Spleen (tissue), 11 donors: ENCODE measurements at regions not wholly inside any gene's neighbourhood (a gene's known extent, or its start where the extent isn't known, plus 50 kb on each side); places are given as distances from the start of the nearest gene placed in this dataset.

Experiments
- DNase-seq: peaks from one replicate; pipeline ENCODE4 v3.0.0-alpha.2; 2020
- H3K27ac ChIP-seq, 8 donors: fragments of 200-600 bp; sonication (generic) in 7 of 8; 1 replicate in 4 of 8; 2 replicates in 4 of 8; pipeline versions ENCODE4 v1.5.0 to v1.8.0; 2016 to 2021; ENCODE audit warnings: inconsistent platforms in 4 of 8, mild to moderate bottlenecking in 4 of 8, moderate library complexity in 1 of 8
- H3K27me3 ChIP-seq, 7 donors: fragments of 200-600 bp; sonication (generic) in 6 of 7; replicated peaks in 1 of 7; 1 replicate in 4 of 7; 2 replicates in 3 of 7; pipeline versions ENCODE4 v1.5.0 to v1.8.0; 2016 to 2021; ENCODE audit warnings: inconsistent platforms in 3 of 7, mild to moderate bottlenecking in 1 of 7
- H3K36me3 ChIP-seq, 6 donors: fragments of 200-600 bp; sonication (generic) in 5 of 6; 1 replicate in 4 of 6; 2 replicates in 2 of 6; pipeline versions ENCODE4 v1.5.0 to v1.8.0; 2016 to 2021; ENCODE audit warnings: inconsistent platforms in 2 of 6
- H3K4me1 ChIP-seq, 6 donors: fragments of 200-600 bp; sonication (generic) in 5 of 6; 1 replicate in 3 of 6; 2 replicates in 3 of 6; pipeline versions ENCODE4 v1.5.0 to v1.8.0; 2016 to 2021; ENCODE audit warnings: inconsistent platforms in 3 of 6
- H3K4me3 ChIP-seq, 8 donors: fragments of 200-600 bp; sonication (generic) in 7 of 8; 1 replicate in 4 of 8; 2 replicates in 4 of 8; pipeline versions ENCODE4 v1.5.0 to v1.8.0; 2016 to 2021; ENCODE audit warnings: inconsistent platforms in 4 of 8, mild to moderate bottlenecking in 4 of 8, moderate library complexity in 2 of 8
- H3K9me3 ChIP-seq, 8 donors: fragments of 200-600 bp; sonication (generic) in 7 of 8; 1 replicate in 4 of 8; 2 replicates in 4 of 8; pipeline versions ENCODE4 v1.5.0 to v1.8.0; 2016 to 2021; ENCODE audit warnings: inconsistent platforms in 4 of 8
- CTCF ChIP-seq, 11 experiments: fragments of 200-600 bp in 7 of 11; fragments of 450-650 bp in 4 of 11; sonication (generic) in 4 of 11; IDR thresholded peaks in 8 of 11; conservative IDR thresholded peaks in 3 of 11; 1 replicate in 7 of 11; 2 replicates in 4 of 11; pipeline versions ENCODE4 v1.4.0 to v1.8.0; 2016 to 2021; ENCODE audit warnings: antibody characterized with exemption in 11 of 11, inconsistent platforms in 4 of 11, mild to moderate bottlenecking in 1 of 11
- POLR2A ChIP-seq, 3 donors: fragments of 450-650 bp; IDR thresholded peaks; one replicate each; pipeline ENCODE4 v1.5.1; 2017; ENCODE audit warnings: antibody characterized with exemption in 3 of 3, mild to moderate bottlenecking in 1 of 3
- POLR2AphosphoS5 ChIP-seq, 3 donors: sonication (generic); formaldehyde crosslinking; IDR thresholded peaks; one replicate each; pipeline ENCODE4 v1.5.1; 2017; ENCODE audit warnings: antibody characterized with exemption in 3 of 3
- WGBS, 5 donors: extraction: QIAGEN DNeasy Blood & Tissue Kit in 3 of 5; methylation state at CpG; one replicate each; pipeline versions ENCODE4 v1.1.5 to v1.1.7; 2013 to 2018; 5-methylcytosine and 5-hydroxymethylcytosine counted together
- intact Hi-C: fragments of 100-400 bp; cut with DNase I; formaldehyde crosslinking; loops from one replicate; pipeline ENCODE4 v1.15.0; 2023; ENCODE audit warnings: low total_unique reads
- donor health status: healthy with polysubstance abuse.
- donor health status: DM: no; HTN: no; CAD: no; lungs with moderate emphysema.
- donor health status: DM: no; HTN: no; CAD: no.
- donor health status: Bipolar disorder and iron deficiency.
- donor health status: healthy.
- donor health status: DM: no; HTN: no; CAD: no.
- donor health status: DM: yes; HTN: yes; CAD: no.

DNA sequence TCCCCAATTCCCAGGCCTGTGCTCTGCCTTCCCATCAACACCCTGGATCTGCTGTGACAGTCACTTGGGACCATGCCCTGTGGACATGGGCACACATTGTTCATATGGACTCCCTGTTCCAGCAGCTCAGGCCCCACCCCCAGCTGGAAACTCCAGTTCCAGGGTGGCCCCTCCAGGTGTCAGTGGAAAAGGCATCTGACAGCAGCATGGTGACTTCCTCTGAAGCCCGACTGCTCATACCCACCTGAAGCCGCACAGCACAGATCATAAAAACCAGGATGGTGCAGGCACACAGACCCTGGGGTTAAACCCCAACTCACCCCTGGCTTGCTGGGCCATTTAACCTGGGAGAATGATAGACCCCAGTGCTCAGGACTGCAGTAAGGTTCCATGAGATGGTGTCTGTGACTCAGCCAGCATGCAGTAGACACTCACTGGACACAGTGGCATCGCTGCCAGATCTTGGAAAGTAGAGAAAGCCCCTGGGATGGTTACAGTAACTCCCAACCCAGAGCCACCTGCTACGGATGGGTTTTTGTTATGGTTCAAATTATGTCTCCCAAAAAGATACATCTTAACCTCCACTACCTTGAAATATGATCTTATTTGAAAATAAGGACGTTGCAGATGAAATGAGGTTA is 72.6 kb upstream of the NANOS1 start:
- no peak overlapping the region for H3K4me3 ChIP-seq
- WGBS, 5 donors: 74 to 85% (median 85%) methylated on average over 5 of the region's 5 CpGs
- peaks cover 0 to 5% (median 0%) of the 10 kb centered on the region in 6 donors for H3K4me1 ChIP-seq
- intact Hi-C loops: no loop called here
- no peak overlapping the region for H3K27ac ChIP-seq
- no peak for DNase-seq
- TF ChIP-seq POLR2AphosphoS5 (IDR thresholded peaks at IDR 0.05) (no peak), CTCF (IDR thresholded peaks at IDR 0.05 in 8 of 11, conservative IDR thresholded peaks at IDR 0.05 in 3 of 11) (no peak), POLR2A (IDR thresholded peaks at IDR 0.05) (no peak)
- H3K9me3 ChIP-seq: no peaks in the 10 kb centered on the region
- no peaks in the 10 kb centered on the region for H3K36me3 ChIP-seq
- no peaks in the 10 kb centered on the region for H3K27me3 ChIP-seq

GRCh38 chr10:118957443-118957825 is 72.1 kb upstream of the NANOS1 start:
- no peak overlapping the region for H3K4me3 ChIP-seq
- no peaks in the 10 kb centered on the region for H3K36me3 ChIP-seq
- peaks cover 0 to 5% (median 0%) of the 10 kb centered on the region in 6 donors for H3K4me1 ChIP-seq
- intact Hi-C loops: no loop called here
- no peak overlapping the region for H3K27ac ChIP-seq
- no peaks in the 10 kb centered on the region for H3K27me3 ChIP-seq
- TF ChIP-seq CTCF (IDR thresholded peaks at IDR 0.05 in 8 of 11, conservative IDR thresholded peaks at IDR 0.05 in 3 of 11): no peak
- TF ChIP-seq POLR2AphosphoS5 (IDR thresholded peaks at IDR 0.05): no peak
- TF ChIP-seq POLR2A (IDR thresholded peaks at IDR 0.05): no peak
- H3K9me3 ChIP-seq: no peaks in the 10 kb centered on the region
- 83 to 98% (median 91%) methylated on average over 5 of the region's 5 CpGs for WGBS, 5 donors
- no peak for DNase-seq

DNA sequence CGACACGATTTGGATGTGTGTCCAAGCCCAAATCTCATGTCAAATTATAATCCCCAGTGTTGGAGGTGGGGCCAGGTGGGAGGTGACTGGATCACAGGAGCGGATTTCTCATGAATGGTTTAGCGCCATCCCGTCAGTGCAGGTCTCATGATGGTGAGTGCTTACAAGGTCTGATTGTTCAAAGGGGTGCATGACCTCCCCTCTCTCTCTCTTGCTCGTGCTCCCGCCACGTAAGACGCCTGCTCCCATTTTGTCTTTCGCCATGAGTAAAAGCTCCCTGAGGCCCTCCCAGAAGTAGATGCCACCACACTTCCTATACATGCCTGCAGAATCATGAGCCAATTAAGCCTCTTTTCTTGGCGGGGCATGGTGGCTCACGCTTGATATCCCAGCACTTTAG is 71.5 kb upstream of the NANOS1 start:
- no peaks in the 10 kb centered on the region for H3K9me3 ChIP-seq
- no peak overlapping the region for H3K4me3 ChIP-seq
- H3K36me3 ChIP-seq: no peaks in the 10 kb centered on the region
- no peaks in the 10 kb centered on the region for H3K27me3 ChIP-seq
- WGBS, 5 donors: 92 to 96% (median 95%) methylated on average over 12 of the region's 12 CpGs
- DNase-seq: peak; percentile 21
- no peak for TF ChIP-seq POLR2A (IDR thresholded peaks at IDR 0.05)
- TF ChIP-seq POLR2AphosphoS5 (IDR thresholded peaks at IDR 0.05): no peak
- TF ChIP-seq CTCF (IDR thresholded peaks at IDR 0.05 in 8 of 11, conservative IDR thresholded peaks at IDR 0.05 in 3 of 11): no peak
- H3K27ac ChIP-seq: no peak overlapping the region
- peaks cover 0 to 5% (median 0%) of the 10 kb centered on the region in 6 donors for H3K4me1 ChIP-seq
- intact Hi-C loops: no loop called here

- intact Hi-C loops: no loop called here
- TF ChIP-seq CTCF (IDR thresholded peaks at IDR 0.05 in 8 of 11, conservative IDR thresholded peaks at IDR 0.05 in 3 of 11) (no peak), POLR2A (IDR thresholded peaks at IDR 0.05) (no peak), POLR2AphosphoS5 (IDR thresholded peaks at IDR 0.05) (no peak)
- Histone ChIP-seq H3K4me1 (peaks cover 0 to 5% (median 0%) of the 10 kb centered on the region in 6 donors), H3K4me3 (no peak overlapping the region), H3K36me3 (no peaks in the 10 kb centered on the region), H3K27ac (no peak overlapping the region), H3K9me3 (no peaks in the 10 kb centered on the region), H3K27me3 (no peaks in the 10 kb centered on the region)
- 87 to 90% (median 89%) methylated on average over 5 of the region's 5 CpGs for WGBS, 5 donors
- DNase-seq: no peak
Observed at GRCh38 chr10:118958559-118958958, 71.0 kb upstream of the NANOS1 start.
